Activated T-helper 1 cell treated with anti-CD3 and anti-CD28 coated beads, Interleukin-12 subunit alpha, Interleukin-12 subunit beta, Interleukin-2, Interleukin-4 antibody, amounts not matched to agents 30 ng/mL and 10 ng/mL and 1 ng/mL, durations not matched to agents 14 hours and 24 hours and 36 hours (primary cell): ENCODE measurements at regions not wholly inside any gene's neighbourhood (a gene's known extent, or its start where the extent isn't known, plus 50 kb on each side); places are given as distances from the start of the nearest gene placed in this dataset.

Experiments
- DNase-seq: peaks from one replicate; pipeline ENCODE4 v3.0.0; 2021; ENCODE audit warnings: low spot score
- H3K27ac Mint-ChIP-seq: one replicate; pipeline ENCODE4 v1.8.0; 2021; ENCODE audit warnings: mild to moderate bottlenecking, mixed read lengths
- H3K27me3 Mint-ChIP-seq: one replicate; pipeline ENCODE4 v1.8.0; 2022; ENCODE audit warnings: mild to moderate bottlenecking, moderate library complexity, mixed read lengths; ENCODE audit not compliant: insufficient read depth
- H3K36me3 Mint-ChIP-seq: one replicate; pipeline ENCODE4 v1.8.0; 2021; ENCODE audit warnings: low read depth, mixed read lengths
- H3K4me1 Mint-ChIP-seq: one replicate; pipeline ENCODE4 v1.8.0; 2021; ENCODE audit warnings: low read depth, mixed read lengths
- H3K4me3 Mint-ChIP-seq: one replicate; pipeline ENCODE4 v1.8.0; 2021; ENCODE audit warnings: mild to moderate bottlenecking, moderate library complexity, mixed read lengths
- H3K9me3 Mint-ChIP-seq: one replicate; pipeline ENCODE4 v1.8.0; 2021; ENCODE audit warnings: mixed read lengths
- intact Hi-C: fragments of 100-400 bp; cut with micrococcal nuclease; formaldehyde crosslinking; loops from one replicate; pipeline ENCODE4 v1.15.1; 2024

DNA sequence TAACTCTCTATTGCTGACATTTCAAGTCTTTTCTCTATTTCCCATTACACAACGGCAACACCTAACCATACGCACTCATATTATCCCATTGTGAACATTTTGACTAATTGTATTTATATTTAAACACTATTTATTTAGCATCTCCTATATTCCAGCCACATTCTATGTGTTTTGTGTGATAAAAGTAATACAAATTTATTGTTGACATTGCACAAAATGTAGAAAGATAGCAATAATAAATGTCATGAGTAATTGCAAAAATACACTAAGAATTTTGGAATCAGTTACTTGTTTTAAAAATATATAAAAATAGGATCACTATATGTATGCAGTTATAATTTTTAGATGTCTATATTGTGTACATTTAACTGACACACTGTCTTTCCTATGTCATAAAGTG, 413.0 kb upstream of the PTPRD start:
- no peak overlapping the region for H3K27ac Mint-ChIP-seq
- intact Hi-C loops, result no loop called here
- H3K36me3 Mint-ChIP-seq, result no peaks in the 10 kb centered on the region
- H3K9me3 Mint-ChIP-seq, result peaks cover 27% of the 10 kb centered on the region
- no peaks in the 10 kb centered on the region for H3K27me3 Mint-ChIP-seq
- no peak overlapping the region for H3K4me3 Mint-ChIP-seq
- no peaks in the 10 kb centered on the region for H3K4me1 Mint-ChIP-seq
- DNase-seq, result no peak

DNA sequence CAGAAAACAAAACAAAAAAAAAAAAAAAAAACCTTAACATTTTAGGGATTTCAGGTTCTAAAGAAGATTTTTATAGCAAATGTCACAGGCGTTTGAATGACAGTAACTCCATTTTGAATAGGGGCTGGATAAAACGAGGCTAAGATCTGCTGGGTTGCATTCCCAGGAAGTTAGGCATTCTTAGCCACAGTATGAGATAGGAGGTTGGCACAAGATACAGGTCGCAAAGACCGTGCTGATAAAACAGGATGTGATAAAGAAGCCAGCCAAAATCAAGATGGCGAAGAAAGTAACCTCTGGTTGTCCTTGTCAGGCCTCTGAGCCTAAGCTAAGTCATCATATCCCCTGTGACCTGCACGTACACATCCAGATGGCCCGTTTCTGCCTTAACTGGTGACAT, 425.6 kb upstream of the PTPRD start:
- Mint-ChIP-seq H3K27ac (no peak overlapping the region), H3K9me3 (peaks cover 44% of the 10 kb centered on the region), H3K4me3 (no peak overlapping the region), H3K36me3 (no peaks in the 10 kb centered on the region), H3K27me3 (no peaks in the 10 kb centered on the region), H3K4me1 (no peaks in the 10 kb centered on the region)
- intact Hi-C loops, result no loop called here
- DNase-seq, result no peak

DNA sequence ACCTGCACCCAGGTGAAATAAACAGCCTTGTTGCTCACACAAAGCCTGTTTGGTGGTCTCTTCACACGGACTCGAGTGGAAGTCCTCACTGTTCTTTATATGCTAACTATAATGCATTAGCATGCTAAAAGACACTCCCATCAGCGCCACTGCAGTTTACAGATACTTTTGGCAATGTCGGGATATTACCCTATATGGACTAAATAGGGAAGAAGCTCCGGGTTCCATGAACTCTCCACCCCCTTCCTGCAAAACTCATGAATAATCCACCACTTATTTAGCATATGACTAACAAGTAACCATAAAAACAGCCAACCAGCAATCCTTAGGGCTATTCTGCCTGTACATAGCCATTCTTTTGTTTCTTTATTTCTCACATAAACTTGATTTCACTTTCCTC, 426.2 kb upstream of the PTPRD start:
- no peak for DNase-seq
- Mint-ChIP-seq H3K9me3 (peaks cover 44% of the 10 kb centered on the region), H3K36me3 (no peaks in the 10 kb centered on the region), H3K4me3 (no peak overlapping the region), H3K4me1 (no peaks in the 10 kb centered on the region), H3K27ac (no peak overlapping the region), H3K27me3 (no peaks in the 10 kb centered on the region)
- intact Hi-C loops, result no loop called here

DNA sequence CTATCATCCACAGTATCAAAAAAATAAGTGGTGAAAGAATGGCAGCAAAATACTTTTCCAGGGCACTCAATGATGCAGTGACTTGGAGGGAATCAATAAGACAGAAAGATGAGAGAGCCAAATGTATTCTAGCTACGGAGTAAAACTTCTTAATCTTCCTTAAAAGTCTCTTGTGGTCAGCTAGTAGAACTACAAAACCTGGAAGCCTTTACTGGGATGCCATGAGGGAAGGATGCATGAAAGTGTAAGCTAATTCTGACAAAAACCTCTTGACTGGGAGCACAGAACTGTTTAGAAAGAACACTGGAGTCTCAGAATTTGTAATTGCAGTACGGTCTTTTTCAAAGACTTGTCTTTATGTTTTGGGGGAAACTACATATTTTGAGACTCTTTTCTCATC, 432.8 kb upstream of the PTPRD start:
- peaks cover 30% of the 10 kb centered on the region for H3K9me3 Mint-ChIP-seq
- no peak for DNase-seq
- intact Hi-C loops, result no loop called here
- no peaks in the 10 kb centered on the region for H3K36me3 Mint-ChIP-seq
- H3K4me1 Mint-ChIP-seq, result no peaks in the 10 kb centered on the region
- no peak overlapping the region for H3K27ac Mint-ChIP-seq
- H3K27me3 Mint-ChIP-seq, result no peaks in the 10 kb centered on the region
- no peak overlapping the region for H3K4me3 Mint-ChIP-seq

DNA sequence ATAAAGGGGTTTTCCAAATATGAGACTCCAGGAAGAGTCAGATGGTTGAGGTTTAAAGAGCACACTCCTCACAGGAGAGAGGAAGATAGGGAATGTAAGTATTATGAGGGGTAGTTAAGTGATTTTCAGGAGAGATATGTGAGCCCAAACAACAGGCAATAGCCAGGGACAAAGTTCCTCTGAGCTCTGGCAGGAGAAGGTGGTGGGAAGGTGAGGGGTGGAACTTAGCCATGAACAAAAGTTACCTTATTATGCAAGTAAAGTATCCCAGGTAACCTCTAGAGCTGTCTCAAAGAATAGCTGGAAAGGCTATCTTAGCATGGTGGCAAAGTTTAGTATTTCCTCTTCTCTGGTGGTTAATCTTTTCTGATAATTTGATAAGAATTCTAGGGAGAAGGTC, 450.5 kb upstream of the PTPRD start:
- intact Hi-C loops, result no loop called here
- no peaks in the 10 kb centered on the region for H3K36me3 Mint-ChIP-seq
- no peak overlapping the region for H3K27ac Mint-ChIP-seq
- no peak for DNase-seq
- no peak overlapping the region for H3K4me3 Mint-ChIP-seq
- no peaks in the 10 kb centered on the region for H3K4me1 Mint-ChIP-seq
- H3K27me3 Mint-ChIP-seq, result no peaks in the 10 kb centered on the region
- peaks cover 16% of the 10 kb centered on the region for H3K9me3 Mint-ChIP-seq

DNA sequence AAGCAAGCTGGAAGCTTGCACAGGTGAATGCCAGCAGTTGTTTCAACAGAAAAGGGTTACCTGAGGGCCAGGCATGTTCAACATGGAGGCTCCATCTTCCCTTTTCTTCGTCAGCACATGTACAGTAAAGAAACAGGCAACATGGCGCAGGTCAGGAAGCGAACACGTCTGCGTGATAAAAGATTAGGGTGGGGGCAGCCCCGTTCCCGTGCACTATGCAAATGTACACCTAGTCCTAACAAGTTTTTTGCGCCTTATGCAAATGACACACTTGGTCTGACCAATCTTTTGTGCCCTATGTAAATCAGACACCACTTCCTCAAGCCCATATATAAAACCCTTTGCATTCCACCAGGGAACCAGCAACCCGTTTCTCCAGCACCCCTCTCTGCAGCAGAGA, 452.1 kb upstream of the PTPRD start:
- no peak overlapping the region for H3K4me3 Mint-ChIP-seq
- H3K27me3 Mint-ChIP-seq, result no peaks in the 10 kb centered on the region
- intact Hi-C loops, result no loop called here
- peaks cover 18% of the 10 kb centered on the region for H3K9me3 Mint-ChIP-seq
- H3K4me1 Mint-ChIP-seq, result no peaks in the 10 kb centered on the region
- no peaks in the 10 kb centered on the region for H3K36me3 Mint-ChIP-seq
- DNase-seq, result no peak
- H3K27ac Mint-ChIP-seq, result no peak overlapping the region

DNA sequence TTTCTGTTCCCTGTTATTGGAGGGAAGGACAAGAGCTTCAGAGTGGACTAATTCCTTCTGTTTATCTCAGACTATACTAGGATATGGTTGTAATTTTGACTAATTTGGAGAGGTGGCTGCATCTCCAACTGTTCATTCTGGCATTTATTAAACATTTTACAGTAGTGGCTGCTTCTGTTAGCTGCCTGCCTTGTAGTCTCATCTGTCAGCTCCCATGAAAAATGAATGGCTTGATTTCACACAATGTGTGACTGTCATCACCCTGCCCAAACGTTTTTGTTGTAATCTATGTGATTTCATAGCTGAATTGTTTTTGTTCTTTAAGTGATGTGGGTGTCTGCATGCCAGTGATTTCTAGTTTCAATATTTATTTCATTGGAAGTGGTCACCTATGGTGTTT, 459.4 kb upstream of the PTPRD start:
- no peak overlapping the region for H3K27ac Mint-ChIP-seq
- no peaks in the 10 kb centered on the region for H3K27me3 Mint-ChIP-seq
- no peaks in the 10 kb centered on the region for H3K36me3 Mint-ChIP-seq
- no peak overlapping the region for H3K4me3 Mint-ChIP-seq
- peaks cover 20% of the 10 kb centered on the region for H3K9me3 Mint-ChIP-seq
- intact Hi-C loops, result no loop called here
- H3K4me1 Mint-ChIP-seq, result no peaks in the 10 kb centered on the region
- no peak for DNase-seq

- H3K27ac Mint-ChIP-seq, result no peak overlapping the region
- no peaks in the 10 kb centered on the region for H3K27me3 Mint-ChIP-seq
- peaks cover 12% of the 10 kb centered on the region for H3K9me3 Mint-ChIP-seq
- H3K36me3 Mint-ChIP-seq, result no peaks in the 10 kb centered on the region
- intact Hi-C loops, result no loop called here
- H3K4me3 Mint-ChIP-seq, result no peak overlapping the region
- H3K4me1 Mint-ChIP-seq, result no peaks in the 10 kb centered on the region
- no peak for DNase-seq
These were observed 473.8 kb upstream of the PTPRD start for GRCh38 chr9:11086561-11086960.

DNA sequence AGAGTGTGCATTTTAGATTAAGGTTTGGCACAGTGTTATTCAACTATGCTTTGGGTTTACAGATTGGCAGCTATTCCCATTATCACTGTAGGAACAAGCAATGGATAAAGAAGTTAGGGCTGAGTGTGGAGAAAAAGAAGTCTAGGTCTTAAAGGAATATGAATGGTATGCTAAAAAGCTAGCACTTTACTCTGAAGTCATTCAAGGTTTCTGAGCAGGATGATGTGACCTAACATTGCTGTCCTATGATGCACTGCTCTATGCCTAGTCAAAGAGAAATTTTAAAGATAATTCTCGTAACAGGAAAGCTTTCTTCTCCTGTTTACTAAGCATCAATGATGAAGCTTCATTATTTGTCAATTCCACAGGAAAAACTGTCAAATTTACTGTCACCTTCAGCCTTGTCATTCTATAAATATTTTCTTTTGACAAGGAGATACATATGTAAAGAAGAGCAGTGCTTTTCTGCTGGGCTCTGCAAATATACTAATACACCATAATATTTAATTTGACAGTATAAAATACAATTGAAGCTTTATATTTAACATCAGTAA, 476.1 kb upstream of the PTPRD start:
- Mint-ChIP-seq H3K4me1 (no peaks in the 10 kb centered on the region), H3K4me3 (no peak overlapping the region), H3K36me3 (no peaks in the 10 kb centered on the region), H3K9me3 (peaks cover 8% of the 10 kb centered on the region), H3K27me3 (no peaks in the 10 kb centered on the region), H3K27ac (no peak overlapping the region)
- DNase-seq, result no peak
- intact Hi-C loops, result no loop called here

DNA sequence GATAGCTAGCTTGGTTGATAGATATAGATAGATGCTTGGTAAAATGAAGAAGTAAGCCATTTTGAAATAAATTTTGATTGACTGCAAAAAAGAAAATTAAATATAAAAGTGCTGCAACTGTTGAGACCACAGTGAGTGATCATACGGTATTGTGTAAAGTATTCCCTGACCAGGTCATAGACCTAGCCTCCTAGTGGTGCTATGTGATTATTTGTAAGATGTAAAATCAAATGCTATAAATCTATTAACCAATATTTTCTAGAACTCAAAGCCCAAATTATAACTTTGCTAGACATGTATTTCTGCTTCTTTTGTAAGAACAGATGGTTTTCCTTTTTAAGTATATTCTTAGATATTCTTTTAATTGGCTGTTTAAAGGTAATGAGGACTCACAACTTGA, 480.2 kb upstream of the PTPRD start:
- Mint-ChIP-seq H3K4me3 (no peak overlapping the region), H3K9me3 (peaks cover 7% of the 10 kb centered on the region), H3K27ac (no peak overlapping the region), H3K4me1 (no peaks in the 10 kb centered on the region), H3K36me3 (no peaks in the 10 kb centered on the region), H3K27me3 (no peaks in the 10 kb centered on the region)
- intact Hi-C loops, result no loop called here
- DNase-seq, result no peak

DNA sequence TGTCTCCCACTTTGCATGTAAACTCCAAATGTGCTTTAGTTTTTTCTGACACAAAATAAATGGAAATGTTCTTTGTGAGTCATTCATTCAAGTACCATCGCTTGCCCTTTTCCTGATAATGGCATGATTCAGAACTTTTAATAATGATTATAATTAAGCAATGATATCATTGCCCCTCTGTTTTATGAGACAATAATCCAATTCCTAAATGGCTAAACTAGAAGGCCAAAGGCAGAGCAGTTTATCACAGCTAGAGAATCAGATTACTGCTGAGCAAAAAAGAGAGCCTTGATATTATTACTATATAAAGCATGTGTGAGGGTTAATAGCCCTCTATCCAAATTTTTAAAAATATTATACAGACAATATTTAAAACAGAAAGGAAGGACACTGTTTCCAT, 484.2 kb upstream of the PTPRD start:
- no peak overlapping the region for H3K27ac Mint-ChIP-seq
- H3K9me3 Mint-ChIP-seq, result peaks cover 24% of the 10 kb centered on the region
- H3K27me3 Mint-ChIP-seq, result no peaks in the 10 kb centered on the region

GRCh38 chr9:11103525-11103924, 490.7 kb upstream of the PTPRD start:
- H3K27me3 Mint-ChIP-seq, result no peaks in the 10 kb centered on the region
- H3K36me3 Mint-ChIP-seq, result no peaks in the 10 kb centered on the region
- intact Hi-C loops, result no loop called here
- no peak overlapping the region for H3K27ac Mint-ChIP-seq
- peaks cover 33% of the 10 kb centered on the region for H3K9me3 Mint-ChIP-seq
- no peak for DNase-seq
- H3K4me3 Mint-ChIP-seq, result no peak overlapping the region
- no peaks in the 10 kb centered on the region for H3K4me1 Mint-ChIP-seq

More for the DNA sequence above, 484.2 kb upstream of the PTPRD start:
- no peak overlapping the region for H3K4me3 Mint-ChIP-seq
- H3K4me1 Mint-ChIP-seq, result no peaks in the 10 kb centered on the region
- no peak for DNase-seq
- intact Hi-C loops, result no loop called here
- H3K36me3 Mint-ChIP-seq, result no peaks in the 10 kb centered on the region

DNA sequence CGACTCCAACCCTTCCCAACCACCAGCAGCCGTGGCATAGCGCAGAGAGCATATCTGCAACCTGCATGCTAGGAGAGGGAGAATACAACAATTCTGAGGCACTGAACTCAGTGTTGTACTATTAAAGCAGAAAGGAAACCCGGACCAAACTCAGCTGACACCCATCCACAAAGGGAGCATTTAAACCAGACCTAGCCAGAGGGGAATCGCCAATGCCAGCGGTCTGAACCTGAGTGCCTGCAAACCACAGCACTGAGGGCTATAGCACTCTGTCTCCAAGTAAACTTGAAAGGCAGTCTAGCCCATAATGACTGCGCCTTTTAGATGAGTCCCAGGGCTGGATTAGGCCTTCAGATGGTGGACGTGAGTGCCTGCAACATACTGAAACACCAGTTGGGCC, 494.4 kb upstream of the PTPRD start:
- DNase-seq, result no peak
- Mint-ChIP-seq H3K4me3 (no peak overlapping the region), H3K27ac (no peak overlapping the region), H3K9me3 (peaks cover 40% of the 10 kb centered on the region), H3K4me1 (no peaks in the 10 kb centered on the region), H3K36me3 (no peaks in the 10 kb centered on the region), H3K27me3 (no peaks in the 10 kb centered on the region)
- intact Hi-C loops, result no loop called here

DNA sequence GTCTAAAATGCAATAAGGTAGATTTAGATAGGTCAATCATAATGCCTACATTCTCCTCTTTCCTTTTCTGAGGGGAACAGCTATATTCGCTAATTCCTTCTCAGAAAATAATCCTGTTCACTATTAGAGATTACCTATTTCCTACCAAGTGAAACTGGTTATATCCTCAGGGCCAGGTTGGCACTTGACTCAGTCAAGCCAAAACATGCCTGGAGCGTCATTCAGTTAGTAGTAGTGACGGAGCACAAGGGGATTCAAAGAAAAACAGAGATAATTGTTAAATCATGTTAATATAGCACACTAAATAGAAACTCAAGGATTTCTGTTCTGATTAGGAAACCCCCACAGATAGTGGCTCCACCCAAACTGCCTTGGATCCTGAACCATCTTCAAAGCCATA, 515.4 kb upstream of the PTPRD start:
- Mint-ChIP-seq H3K27me3 (no peaks in the 10 kb centered on the region), H3K27ac (no peak overlapping the region), H3K9me3 (peaks cover 18% of the 10 kb centered on the region), H3K4me1 (no peaks in the 10 kb centered on the region), H3K36me3 (no peaks in the 10 kb centered on the region), H3K4me3 (no peak overlapping the region)
- intact Hi-C loops, result no loop called here
- DNase-seq, result no peak
